Breast epithelium (tissue), 4 donors: ENCODE measurements at regions not wholly inside any gene's neighbourhood (a gene's known extent, or its start where the extent isn't known, plus 50 kb on each side); places are given as distances from the start of the nearest gene placed in this dataset.

ENCODE experiments used
- DNase-seq, 2 donors: peaks; one replicate each; pipeline ENCODE4 v3.0.0-alpha.2; 2019; ENCODE audit warnings: low spot score in 2 of 2
- H3K27ac ChIP-seq, 2 donors: fragments of 200-600 bp; sonication (generic) in 1 of 2; one replicate each; pipeline ENCODE4 v1.5.1; 2016 to 2019; ENCODE audit warnings: mild to moderate bottlenecking in 1 of 2
- H3K27me3 ChIP-seq, 2 donors: fragments of 200-600 bp; sonication (generic) in 1 of 2; one replicate each; pipeline versions ENCODE4 v1.5.1 to v1.6.0; 2017 to 2019; ENCODE audit warnings: control low read depth in 1 of 2, mild to moderate bottlenecking in 1 of 2
- H3K36me3 ChIP-seq: fragments of 200-600 bp; one replicate; pipeline ENCODE4 v1.5.1; 2019
- H3K4me1 ChIP-seq, 2 donors: fragments of 200-600 bp; sonication (generic); one replicate each; pipeline ENCODE4 v1.5.1; 2016 to 2019; ENCODE audit warnings: control low read depth in 1 of 2
- H3K4me3 ChIP-seq, 3 donors: fragments of 200-600 bp; sonication (generic); 1 replicate in 2 of 3; 2 replicates in 1 of 3; pipeline ENCODE4 v1.5.1; 2016 to 2019; ENCODE audit warnings: mild to moderate bottlenecking in 3 of 3, moderate library complexity in 2 of 3
- H3K9me3 ChIP-seq, 2 donors: fragments of 200-600 bp; sonication (generic) in 1 of 2; one replicate each; pipeline ENCODE4 v1.5.1; 2016 to 2019; ENCODE audit warnings: control low read depth in 1 of 2
- CTCF ChIP-seq, 3 donors: fragments of 450-650 bp; IDR thresholded peaks; one replicate each; pipeline ENCODE4 v1.5.1; 2016 to 2017; ENCODE audit warnings: antibody characterized with exemption in 3 of 3, mild to moderate bottlenecking in 3 of 3, moderate library complexity in 3 of 3
- POLR2A ChIP-seq: fragments of 450-650 bp; IDR thresholded peaks from one replicate; pipeline ENCODE4 v1.6.1; 2016; ENCODE audit warnings: antibody characterized with exemption, mild to moderate bottlenecking, moderate library complexity
- POLR2AphosphoS5 ChIP-seq, 3 donors: sonication (generic); formaldehyde crosslinking; IDR thresholded peaks; one replicate each; pipeline ENCODE4 v1.6.1; 2017; ENCODE audit warnings: antibody characterized with exemption in 3 of 3
- intact Hi-C: fragments of 100-400 bp; cut with DNase I; formaldehyde crosslinking; loops from one replicate; pipeline ENCODE4 v1.15.1; 2023; ENCODE audit warnings: low total_unique reads

- H3K36me3 ChIP-seq = no peaks in the 10 kb centered on the region
- no peak for DNase-seq
- H3K9me3 ChIP-seq = no peaks in the 10 kb centered on the region
- H3K27ac ChIP-seq = no peak overlapping the region
- no peaks in the 10 kb centered on the region for H3K27me3 ChIP-seq
- no peaks in the 10 kb centered on the region for H3K4me1 ChIP-seq
- TF ChIP-seq CTCF (IDR thresholded peaks at IDR 0.05) (no peak), POLR2A (no peak), POLR2AphosphoS5 (IDR thresholded peaks at IDR 0.05) (no peak)
- intact Hi-C loops = no loop called here
- no peak overlapping the region for H3K4me3 ChIP-seq
These were observed 170.8 kb upstream of the ANK3 start for GRCh38 chr10:60560451-60560850.

DNA sequence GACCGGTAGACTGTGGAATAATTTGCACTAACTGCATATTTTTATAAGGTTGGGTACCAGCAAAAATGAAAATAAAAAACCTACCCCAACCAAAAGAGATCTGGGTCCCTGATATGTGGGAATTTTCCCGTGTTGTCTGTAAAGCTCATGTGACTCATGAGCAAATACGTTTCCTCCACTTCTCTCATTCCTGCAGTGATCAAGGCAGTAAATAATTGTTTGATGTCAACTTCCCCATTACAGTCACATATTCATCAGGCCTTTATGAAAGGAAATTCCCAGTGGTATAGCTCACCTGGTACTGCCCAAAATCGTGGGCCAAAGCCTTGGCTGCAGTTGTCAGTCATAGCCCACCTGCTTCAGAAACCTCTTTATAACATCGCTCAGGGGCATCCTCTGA, 166.0 kb upstream of the ANK3 start:
- Histone ChIP-seq H3K36me3 (no peaks in the 10 kb centered on the region), H3K4me3 (no peak overlapping the region), H3K4me1 (no peaks in the 10 kb centered on the region), H3K9me3 (peaks cover 0 to 5% of the 10 kb centered on the region in 2 donors), H3K27ac (no peak overlapping the region), H3K27me3 (no peaks in the 10 kb centered on the region)
- TF ChIP-seq CTCF (IDR thresholded peaks at IDR 0.05) = no peak
- TF ChIP-seq POLR2AphosphoS5 (IDR thresholded peaks at IDR 0.05) = no peak
- no peak for TF ChIP-seq POLR2A
- intact Hi-C loops = loop anchor here (1.0 kb wide), 1 partner anchor 11 kb away; no protein-coding TSS in a partner anchor
- DNase-seq = no peak

DNA sequence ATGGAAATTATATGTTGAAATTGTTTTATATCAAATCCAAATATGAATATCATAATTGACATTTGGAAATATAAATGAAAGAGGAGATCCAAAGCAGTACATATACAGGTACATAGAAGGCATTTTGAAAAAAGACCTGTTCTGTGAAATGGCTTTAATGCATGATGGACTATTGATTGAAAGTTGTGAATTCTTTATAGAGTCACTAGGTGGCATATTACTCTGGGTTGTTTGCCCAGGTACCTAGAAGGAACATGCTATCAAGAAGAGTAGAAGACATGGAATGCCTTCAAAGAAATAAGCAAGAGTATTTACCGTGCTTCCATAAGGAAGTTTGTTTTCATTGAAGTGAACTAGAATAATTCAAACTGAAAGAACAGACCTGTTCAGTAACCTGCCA, 160.0 kb upstream of the ANK3 start:
- H3K27me3 ChIP-seq = no peaks in the 10 kb centered on the region
- H3K4me1 ChIP-seq = no peaks in the 10 kb centered on the region
- intact Hi-C loops = no loop called here
- no peak for DNase-seq
- no peaks in the 10 kb centered on the region for H3K36me3 ChIP-seq
- no peak overlapping the region for H3K27ac ChIP-seq
- TF ChIP-seq POLR2A (no peak), POLR2AphosphoS5 (IDR thresholded peaks at IDR 0.05) (no peak), CTCF (IDR thresholded peaks at IDR 0.05) (no peak)
- peaks cover 0 to 5% of the 10 kb centered on the region in 2 donors for H3K9me3 ChIP-seq
- no peak overlapping the region for H3K4me3 ChIP-seq

- no peaks in the 10 kb centered on the region for H3K4me1 ChIP-seq
- no peak for DNase-seq
- no peaks in the 10 kb centered on the region for H3K9me3 ChIP-seq
- no peak overlapping the region for H3K4me3 ChIP-seq
- no peaks in the 10 kb centered on the region for H3K27me3 ChIP-seq
- TF ChIP-seq POLR2AphosphoS5 (IDR thresholded peaks at IDR 0.05) (no peak), CTCF (IDR thresholded peaks at IDR 0.05) (no peak), POLR2A (no peak)
- intact Hi-C loops = no loop called here
- H3K27ac ChIP-seq = no peak overlapping the region
- no peaks in the 10 kb centered on the region for H3K36me3 ChIP-seq
These were observed 153.0 kb upstream of the ANK3 start for GRCh38 chr10:60542657-60543056.

- H3K27ac ChIP-seq = no peak overlapping the region
- no peaks in the 10 kb centered on the region for H3K27me3 ChIP-seq
- no peaks in the 10 kb centered on the region for H3K36me3 ChIP-seq
- intact Hi-C loops = no loop called here
- H3K4me1 ChIP-seq = no peaks in the 10 kb centered on the region
- H3K4me3 ChIP-seq = no peak overlapping the region
- no peaks in the 10 kb centered on the region for H3K9me3 ChIP-seq
- DNase-seq = no peak
- TF ChIP-seq CTCF (IDR thresholded peaks at IDR 0.05) = no peak
These were observed 151.8 kb upstream of the ANK3 start for GRCh38 chr10:60541451-60541850.
